Activated naive CD8-positive, alpha-beta T cell treated with anti-CD3 and anti-CD28 coated beads for 36 hours (primary cell): ENCODE measurements at regions not wholly inside any gene's neighbourhood (a gene's known extent, or its start where the extent isn't known, plus 50 kb on each side); places are given as distances from the start of the nearest gene placed in this dataset.
"Not testable (repeated sequence)": the region's sequence is repeated elsewhere in the genome, so short reads cannot be mapped to it uniquely, and the experiment has no call there.

ENCODE experiments used
- DNase-seq: peaks from one replicate; pipeline ENCODE4 v3.0.0; 2021
- H3K27ac Mint-ChIP-seq: one replicate; pipeline ENCODE4 v1.8.0; 2022; ENCODE audit warnings: mild to moderate bottlenecking, moderate library complexity, mixed read lengths
- H3K27me3 Mint-ChIP-seq: one replicate; pipeline ENCODE4 v1.8.0; 2022; ENCODE audit warnings: mild to moderate bottlenecking, mixed read lengths
- H3K36me3 Mint-ChIP-seq: one replicate; pipeline ENCODE4 v1.8.0; 2021; ENCODE audit warnings: mild to moderate bottlenecking, mixed read lengths
- H3K4me1 Mint-ChIP-seq: one replicate; pipeline ENCODE4 v1.8.0; 2021; ENCODE audit warnings: mixed read lengths
- H3K4me3 Mint-ChIP-seq: one replicate; pipeline ENCODE4 v1.8.0; 2022; ENCODE audit warnings: mild to moderate bottlenecking, moderate library complexity, mixed read lengths
- H3K9me3 Mint-ChIP-seq: one replicate; pipeline ENCODE4 v1.8.0; 2022; ENCODE audit warnings: mixed read lengths

DNA sequence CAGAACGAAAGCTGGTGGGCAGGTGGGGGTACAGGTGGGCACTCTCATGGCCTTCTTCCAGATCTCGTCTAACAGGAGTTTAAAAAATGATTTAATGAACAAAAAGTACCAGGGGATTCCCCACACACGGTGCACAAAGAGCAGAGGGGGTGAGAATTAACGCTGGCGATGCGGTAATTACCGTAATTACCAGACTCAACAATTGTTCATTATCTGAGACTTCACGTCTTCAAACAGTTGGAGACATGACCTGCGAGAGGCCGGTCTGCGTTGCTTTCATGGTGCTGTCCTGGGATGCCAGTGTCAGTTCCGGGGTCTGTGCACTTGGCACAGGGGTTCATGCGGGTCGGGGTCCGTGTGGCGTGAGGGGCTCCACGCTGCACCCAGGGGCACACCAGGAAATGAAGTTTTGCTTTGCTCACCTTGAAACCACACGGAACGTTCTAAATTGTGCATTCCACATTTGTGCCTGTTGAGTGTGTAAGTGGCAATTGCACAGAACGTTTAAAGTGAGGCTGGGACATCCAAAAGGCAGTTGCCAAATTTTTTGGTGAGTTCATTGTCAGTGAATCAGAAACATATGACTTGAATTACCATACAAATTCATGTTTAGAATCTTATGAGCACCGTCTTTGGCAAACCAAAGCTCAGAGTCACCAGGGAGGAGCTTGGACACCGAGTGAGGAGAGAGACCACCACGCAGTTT is 256.4 kb upstream of the IRX1 start:
- Mint-ChIP-seq H3K4me3 (no peak overlapping the region), H3K27me3 (no peaks in the 10 kb centered on the region), H3K36me3 (no peaks in the 10 kb centered on the region), H3K4me1 (no peaks in the 10 kb centered on the region), H3K9me3 (no peaks in the 10 kb centered on the region), H3K27ac (no peak overlapping the region)
- no peak for DNase-seq

DNA sequence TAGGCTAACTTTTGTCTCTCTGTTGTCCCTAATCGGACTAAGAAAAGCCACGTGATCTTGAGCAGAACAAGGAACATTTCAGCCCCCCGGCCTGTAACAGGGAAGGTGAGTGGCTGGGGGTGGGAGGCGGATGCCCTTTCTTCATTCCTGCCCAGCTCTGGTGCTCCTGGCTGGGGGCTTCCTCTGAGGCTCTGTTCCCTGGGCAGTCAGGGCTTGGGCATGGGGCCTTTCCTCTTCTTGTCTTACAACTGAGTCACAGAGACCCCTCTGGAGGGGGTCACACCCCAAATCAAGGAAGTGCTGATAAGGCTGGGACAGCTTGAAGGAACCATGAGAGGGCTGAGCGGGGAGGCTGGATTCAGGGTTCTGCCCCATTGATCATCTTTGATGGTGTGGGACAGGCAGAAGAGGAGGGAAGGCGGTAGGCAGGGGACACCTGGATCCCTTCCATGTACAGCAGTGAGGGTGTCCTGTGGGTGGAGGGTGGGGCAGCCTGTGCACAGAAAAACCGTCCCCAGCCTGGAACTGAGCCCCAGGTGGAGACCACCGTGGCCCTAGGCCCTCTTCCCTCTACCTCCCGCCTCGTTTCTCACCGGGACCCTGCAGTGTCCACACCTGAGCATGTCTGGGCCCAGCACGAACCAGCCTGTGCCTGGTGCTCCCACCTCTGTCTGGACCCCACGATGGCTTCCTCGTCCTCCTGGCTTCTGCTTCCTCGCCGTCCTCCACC is 257.7 kb upstream of the IRX1 start:
- Mint-ChIP-seq H3K4me1 (no peaks in the 10 kb centered on the region), H3K27ac (no peak overlapping the region), H3K27me3 (no peaks in the 10 kb centered on the region), H3K9me3 (no peaks in the 10 kb centered on the region), H3K4me3 (no peak overlapping the region), H3K36me3 (no peaks in the 10 kb centered on the region)
- DNase-seq, result no peak

DNA sequence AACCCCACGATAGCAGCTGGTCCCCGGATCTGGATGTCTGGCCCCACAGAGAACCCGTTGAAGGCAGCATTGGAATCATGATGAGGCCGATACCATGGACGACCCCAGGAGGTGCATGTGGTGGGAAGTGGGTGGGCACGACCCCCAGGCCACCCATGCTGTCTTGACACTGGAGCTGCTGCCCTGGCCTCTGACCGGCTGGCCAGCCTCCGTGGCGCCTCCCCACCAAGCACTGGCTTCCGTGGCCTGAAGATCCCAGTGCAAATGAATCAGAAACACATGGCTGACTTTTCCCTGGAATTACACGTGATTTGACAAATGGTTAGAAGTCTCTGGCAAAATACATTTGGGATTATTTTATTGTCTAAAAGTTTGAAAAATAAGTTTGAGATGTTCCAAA is 259.0 kb upstream of the IRX1 start:
- no peak overlapping the region for H3K4me3 Mint-ChIP-seq
- no peak overlapping the region for H3K27ac Mint-ChIP-seq
- no peaks in the 10 kb centered on the region for H3K4me1 Mint-ChIP-seq
- no peaks in the 10 kb centered on the region for H3K9me3 Mint-ChIP-seq
- H3K27me3 Mint-ChIP-seq, result no peaks in the 10 kb centered on the region
- H3K36me3 Mint-ChIP-seq, result no peaks in the 10 kb centered on the region
- DNase-seq, result no peak

DNA sequence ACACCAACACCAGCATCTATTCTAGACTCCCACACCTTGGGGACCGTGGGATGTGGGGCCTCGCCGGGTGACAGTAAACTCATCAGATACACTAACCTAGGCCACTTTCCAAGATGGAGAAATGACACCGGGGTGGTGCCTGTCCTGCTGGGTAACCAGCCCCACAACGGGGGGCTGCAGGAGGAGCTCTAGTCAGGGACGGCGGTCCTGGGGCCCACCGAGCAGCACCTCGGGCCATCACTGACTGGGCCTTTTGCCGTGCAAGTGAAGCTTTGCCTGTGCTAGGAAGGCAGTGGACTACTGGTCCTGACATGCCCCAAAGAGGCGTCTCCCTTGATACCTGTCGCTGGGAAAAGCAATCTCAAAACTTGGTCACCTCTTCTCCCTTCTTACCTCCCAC is 260.3 kb upstream of the IRX1 start:
- no peak overlapping the region for H3K27ac Mint-ChIP-seq
- H3K27me3 Mint-ChIP-seq, result no peaks in the 10 kb centered on the region
- H3K36me3 Mint-ChIP-seq, result no peaks in the 10 kb centered on the region
- DNase-seq, result no peak
- no peaks in the 10 kb centered on the region for H3K9me3 Mint-ChIP-seq
- no peak overlapping the region for H3K4me3 Mint-ChIP-seq
- no peaks in the 10 kb centered on the region for H3K4me1 Mint-ChIP-seq

DNA sequence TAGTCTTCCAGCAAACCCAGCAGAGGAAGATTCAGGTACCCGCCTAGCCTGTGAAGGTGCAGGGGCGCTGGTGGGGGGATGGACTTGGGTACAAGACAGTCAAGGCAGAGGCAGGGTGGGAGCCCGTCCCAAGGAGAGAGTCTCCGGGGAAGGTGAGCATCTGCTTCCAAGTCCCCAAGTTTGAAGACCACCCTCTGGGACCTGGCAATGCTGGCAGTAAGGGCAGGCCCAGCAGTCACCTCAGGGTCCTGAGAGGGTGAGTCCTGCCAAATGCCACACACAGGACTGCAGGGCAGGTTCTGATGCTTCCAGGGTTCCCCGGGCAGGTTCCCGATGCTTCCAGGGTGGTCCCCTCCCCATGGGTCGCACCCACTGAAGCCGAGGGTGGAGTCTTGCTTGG is 261.8 kb upstream of the IRX1 start:
- no peak overlapping the region for H3K4me3 Mint-ChIP-seq
- H3K27me3 Mint-ChIP-seq, result no peaks in the 10 kb centered on the region
- H3K4me1 Mint-ChIP-seq, result no peaks in the 10 kb centered on the region
- DNase-seq, result no peak
- H3K9me3 Mint-ChIP-seq, result no peaks in the 10 kb centered on the region
- no peak overlapping the region for H3K27ac Mint-ChIP-seq
- no peaks in the 10 kb centered on the region for H3K36me3 Mint-ChIP-seq

DNA sequence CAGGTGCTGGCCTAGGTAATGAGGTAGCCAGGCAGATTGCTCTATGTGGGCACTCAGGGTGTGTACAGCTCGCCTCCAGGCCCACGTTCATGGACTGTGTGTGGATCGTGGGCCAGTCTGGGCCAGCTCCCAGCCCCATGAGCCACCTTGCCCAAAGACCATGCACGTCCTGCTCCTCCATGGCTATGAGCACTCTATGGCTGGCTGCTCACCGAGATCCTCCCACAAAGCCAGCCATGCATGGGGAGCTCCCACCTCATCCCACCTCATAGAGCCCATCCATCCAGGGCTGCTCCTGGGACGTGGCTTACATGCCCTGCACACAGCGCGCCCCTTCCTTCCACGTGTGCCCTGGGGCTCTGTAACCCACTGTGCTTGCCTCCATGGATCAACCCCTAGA is 262.5 kb upstream of the IRX1 start:
- DNase-seq, result no peak
- H3K4me3 Mint-ChIP-seq, result no peak overlapping the region
- no peaks in the 10 kb centered on the region for H3K27me3 Mint-ChIP-seq
- H3K36me3 Mint-ChIP-seq, result no peaks in the 10 kb centered on the region
- no peaks in the 10 kb centered on the region for H3K9me3 Mint-ChIP-seq
- H3K27ac Mint-ChIP-seq, result no peak overlapping the region
- H3K4me1 Mint-ChIP-seq, result no peaks in the 10 kb centered on the region

DNA sequence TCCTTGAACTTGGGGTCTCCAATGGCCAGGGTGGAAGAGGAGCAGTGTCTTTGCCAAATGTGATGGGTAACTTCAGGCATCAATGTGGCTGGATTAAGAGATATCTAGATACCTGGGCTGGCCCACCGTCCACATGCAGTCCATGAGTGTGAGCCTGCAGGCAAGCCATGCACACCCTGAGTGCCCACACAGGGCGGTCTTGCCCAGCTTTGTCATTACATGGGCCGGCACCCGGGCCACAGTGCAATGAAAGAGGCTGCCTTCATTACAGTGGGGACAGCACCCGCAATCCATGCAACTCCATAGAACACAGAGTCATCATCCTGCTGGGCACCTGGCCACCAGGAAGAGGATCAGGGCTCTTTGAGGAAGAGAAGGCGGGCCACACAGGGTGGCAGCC is 263.8 kb upstream of the IRX1 start:
- Mint-ChIP-seq H3K27me3 (no peaks in the 10 kb centered on the region), H3K4me3 (no peak overlapping the region), H3K4me1 (no peaks in the 10 kb centered on the region), H3K27ac (no peak overlapping the region), H3K36me3 (no peaks in the 10 kb centered on the region), H3K9me3 (no peaks in the 10 kb centered on the region)
- DNase-seq, result no peak

DNA sequence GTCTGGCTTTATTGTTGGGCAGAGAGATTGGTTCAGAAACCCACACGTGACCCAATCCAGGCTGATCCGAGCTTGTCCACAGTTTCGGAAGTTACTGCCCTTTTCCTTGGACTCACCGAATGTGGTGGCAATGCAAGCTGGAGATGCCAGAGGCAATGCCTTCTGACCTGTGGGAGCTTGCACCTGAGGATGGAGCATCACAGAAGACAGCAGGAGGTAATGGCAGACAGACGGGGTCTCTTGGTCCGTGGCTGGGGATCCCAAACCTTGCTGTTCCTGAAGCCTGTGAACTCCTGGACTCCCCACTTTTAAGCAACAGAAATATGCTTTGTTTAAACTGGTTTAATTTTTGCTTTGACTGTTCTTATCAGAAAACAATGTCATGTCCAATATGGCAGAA is 265.2 kb upstream of the IRX1 start:
- Mint-ChIP-seq H3K4me3 (no peak overlapping the region), H3K36me3 (no peaks in the 10 kb centered on the region), H3K4me1 (no peaks in the 10 kb centered on the region), H3K27ac (no peak overlapping the region), H3K27me3 (no peaks in the 10 kb centered on the region), H3K9me3 (no peaks in the 10 kb centered on the region)
- DNase-seq, result no peak

DNA sequence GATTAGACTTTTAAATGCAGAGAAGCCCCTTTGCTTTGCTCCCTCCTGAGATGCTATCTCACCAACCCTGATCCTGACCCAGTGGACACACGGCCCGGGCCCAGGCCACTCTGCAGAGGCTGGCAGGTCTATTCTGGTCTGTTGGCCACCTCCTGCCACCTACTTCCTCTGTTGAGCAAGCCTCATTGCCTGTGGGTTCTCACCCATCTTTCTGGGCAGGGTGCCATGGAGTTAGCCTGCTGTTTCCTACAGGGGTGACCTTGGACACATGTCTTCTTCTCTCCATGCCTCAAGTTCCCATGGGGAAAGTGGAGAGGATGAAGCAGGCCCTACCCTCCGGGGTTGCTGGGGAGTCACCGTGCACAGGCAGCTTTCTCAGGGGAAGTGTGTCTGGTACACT is 266.2 kb upstream of the IRX1 start:
- Mint-ChIP-seq H3K27ac (no peak overlapping the region), H3K4me1 (no peaks in the 10 kb centered on the region), H3K4me3 (no peak overlapping the region), H3K27me3 (no peaks in the 10 kb centered on the region), H3K9me3 (peaks cover 2% of the 10 kb centered on the region), H3K36me3 (no peaks in the 10 kb centered on the region)
- no peak for DNase-seq

DNA sequence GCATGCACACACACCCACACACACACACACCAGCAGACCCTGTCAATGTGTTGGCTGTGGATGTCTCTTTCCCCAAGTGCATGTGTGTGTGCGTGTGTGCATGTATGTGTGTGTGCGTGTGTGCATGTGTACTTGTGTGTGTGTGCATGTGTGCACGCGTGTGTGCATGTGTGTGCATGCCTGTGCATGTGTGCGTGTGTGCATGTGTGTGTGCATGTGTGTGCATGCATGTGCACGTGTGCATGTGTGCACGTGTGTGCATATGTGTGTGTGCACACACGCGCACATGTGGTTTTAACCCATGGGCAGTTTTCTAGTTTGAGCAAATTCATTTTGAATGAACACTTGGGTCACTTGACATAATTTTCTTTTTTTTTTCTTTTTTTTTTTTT is 268.8 kb upstream of the IRX1 start:
- no peak overlapping the region for H3K4me3 Mint-ChIP-seq
- no peaks in the 10 kb centered on the region for H3K27me3 Mint-ChIP-seq
- DNase-seq, result no peak
- H3K27ac Mint-ChIP-seq, result no peak overlapping the region
- H3K36me3 Mint-ChIP-seq, result no peaks in the 10 kb centered on the region
- H3K4me1 Mint-ChIP-seq, result no peaks in the 10 kb centered on the region
- peaks cover 2% of the 10 kb centered on the region for H3K9me3 Mint-ChIP-seq

DNA sequence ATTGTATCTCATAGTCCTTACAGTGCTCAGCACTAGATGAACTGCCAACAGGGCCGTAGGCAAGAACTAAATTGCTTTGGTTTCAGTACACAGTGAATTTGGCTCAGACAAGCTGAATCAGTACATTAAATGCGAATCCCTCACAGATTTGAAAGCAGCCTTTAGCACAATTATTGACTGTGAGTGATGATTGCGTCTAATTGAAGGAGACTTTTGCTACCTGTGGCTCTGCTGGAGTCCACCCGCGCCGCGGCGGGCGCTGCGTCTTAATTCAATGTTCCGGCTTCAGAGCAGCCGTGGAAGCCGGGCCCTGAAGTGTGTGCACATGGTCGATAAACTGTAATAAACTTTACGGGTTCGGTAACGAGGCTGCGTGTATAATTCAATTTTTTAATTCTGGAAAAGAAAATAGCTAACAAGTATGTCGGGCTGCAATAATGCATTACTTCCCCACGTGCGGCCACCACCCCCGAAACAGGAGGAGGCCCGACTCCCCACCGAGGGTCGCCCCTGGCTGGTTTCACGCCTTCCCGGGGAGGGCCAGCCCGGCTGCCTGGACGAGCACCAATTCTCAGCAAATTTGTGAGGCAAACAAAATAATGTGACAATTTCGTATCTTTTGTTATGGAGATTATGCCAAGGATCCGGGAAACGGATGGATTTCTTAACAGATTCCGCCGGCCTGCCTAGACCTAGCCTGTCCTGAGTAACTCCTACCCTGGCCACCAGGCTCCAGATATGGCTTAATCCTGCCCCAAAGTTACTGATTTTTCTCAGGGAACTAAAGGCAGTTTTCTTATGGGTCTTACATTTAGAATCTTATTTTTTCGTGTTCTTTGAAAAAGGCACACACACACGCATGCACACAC is 269.4 kb upstream of the IRX1 start:
- H3K4me3 Mint-ChIP-seq, result no peak overlapping the region
- no peaks in the 10 kb centered on the region for H3K4me1 Mint-ChIP-seq
- no peaks in the 10 kb centered on the region for H3K36me3 Mint-ChIP-seq
- no peak for DNase-seq
- H3K9me3 Mint-ChIP-seq, result peaks cover 2% of the 10 kb centered on the region
- no peaks in the 10 kb centered on the region for H3K27me3 Mint-ChIP-seq
- H3K27ac Mint-ChIP-seq, result no peak overlapping the region

DNA sequence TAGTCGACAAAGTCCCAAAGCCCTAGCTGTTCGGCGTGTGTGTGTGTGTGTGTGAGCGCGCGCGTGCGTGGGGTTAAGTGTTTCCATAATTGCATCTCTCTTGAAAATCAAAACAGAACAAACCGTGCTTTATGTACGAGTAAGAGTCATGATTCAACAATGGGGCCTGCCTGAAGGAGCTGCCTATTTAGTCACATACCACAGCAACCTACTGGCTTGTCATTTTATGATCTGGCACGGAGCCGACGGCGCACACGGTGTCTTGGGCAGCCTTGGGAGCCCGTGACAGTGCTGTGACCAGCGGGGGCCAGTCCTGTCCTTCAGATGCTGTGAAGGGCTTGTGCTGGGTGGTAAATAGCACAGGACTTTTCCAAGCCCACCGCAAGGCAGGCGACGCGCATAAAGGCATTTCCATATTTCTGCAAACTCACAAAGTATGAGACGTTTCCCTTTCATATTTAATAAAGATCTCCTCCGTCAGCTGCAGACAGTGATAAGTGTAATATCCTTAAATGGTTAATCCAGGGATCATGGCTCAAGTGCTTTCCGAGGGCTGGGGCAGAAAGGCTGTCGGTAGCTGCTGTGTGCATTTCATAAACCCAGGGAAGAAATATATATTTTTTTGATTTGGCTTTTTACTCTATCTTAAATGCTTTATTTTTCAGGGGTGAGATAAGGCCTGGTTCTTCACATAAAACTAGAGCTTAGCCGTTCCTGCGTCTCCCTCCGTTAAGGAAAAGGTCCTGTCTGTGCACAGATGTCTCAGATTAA is 270.2 kb upstream of the IRX1 start:
- no peaks in the 10 kb centered on the region for H3K36me3 Mint-ChIP-seq
- H3K27me3 Mint-ChIP-seq, result no peaks in the 10 kb centered on the region
- H3K27ac Mint-ChIP-seq, result no peak overlapping the region
- no peak overlapping the region for H3K4me3 Mint-ChIP-seq
- H3K9me3 Mint-ChIP-seq, result peaks cover 2% of the 10 kb centered on the region
- no peak for DNase-seq
- no peaks in the 10 kb centered on the region for H3K4me1 Mint-ChIP-seq

DNA sequence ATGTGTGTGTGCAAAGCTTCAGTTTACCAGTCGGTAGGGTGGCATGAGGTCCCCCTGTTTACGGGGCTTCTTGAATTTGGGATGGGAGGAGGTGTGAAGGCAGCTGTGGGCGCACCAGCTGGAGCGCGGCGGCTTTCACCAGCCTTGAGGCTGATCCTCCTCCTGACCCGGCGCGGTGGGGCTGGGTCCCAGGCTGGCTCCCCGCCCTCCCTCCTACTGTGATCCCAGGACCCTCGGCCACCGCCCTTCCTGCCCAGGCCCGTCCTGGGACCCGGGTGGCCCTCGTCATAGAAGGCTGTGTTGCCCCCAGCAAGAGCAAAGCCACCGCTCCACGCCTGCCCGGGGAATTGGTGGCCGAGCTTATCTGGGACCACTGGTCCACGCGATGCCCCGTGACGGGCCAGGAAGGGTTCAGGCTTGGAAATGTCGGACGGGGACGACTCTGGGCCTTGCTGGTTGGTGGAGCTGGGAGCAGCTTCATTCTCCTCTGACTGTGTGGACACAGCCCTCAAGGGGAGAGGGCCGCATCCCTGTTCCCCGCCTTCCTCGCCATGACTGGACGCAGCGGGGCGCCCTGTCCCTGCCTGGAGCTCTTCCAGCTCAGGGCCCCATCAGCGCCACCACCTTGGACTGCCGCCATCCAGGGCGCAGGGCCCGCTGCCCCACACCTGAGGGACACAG is 271.1 kb upstream of the IRX1 start:
- Mint-ChIP-seq H3K36me3 (no peaks in the 10 kb centered on the region), H3K27me3 (no peaks in the 10 kb centered on the region), H3K9me3 (peaks cover 2% of the 10 kb centered on the region), H3K4me3 (no peak overlapping the region), H3K27ac (no peak overlapping the region), H3K4me1 (no peaks in the 10 kb centered on the region)
- no peak for DNase-seq

DNA sequence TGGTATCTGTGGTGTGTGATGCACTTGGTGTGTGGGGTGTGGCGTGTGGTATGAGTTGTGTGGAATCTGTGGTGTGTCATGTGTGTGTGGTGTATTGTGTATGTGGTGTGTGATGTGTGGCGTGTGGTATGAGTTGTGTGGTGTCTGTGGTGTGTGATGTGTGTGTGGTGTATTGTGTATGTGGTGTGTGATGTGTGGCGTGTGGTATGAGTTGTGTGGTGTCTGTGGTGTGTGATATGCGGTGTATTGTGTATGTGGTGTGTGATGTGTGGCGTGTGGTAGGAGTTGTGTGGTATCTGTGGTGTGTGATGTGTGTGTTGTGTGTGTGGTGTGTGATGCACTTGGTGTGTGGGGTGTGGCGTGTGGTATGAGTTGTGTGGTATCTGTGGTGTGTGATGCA is 271.7 kb upstream of the IRX1 start:
- not testable (repeated sequence) for DNase-seq, H3K4me3 Mint-ChIP-seq, H3K27me3 Mint-ChIP-seq, H3K9me3 Mint-ChIP-seq, H3K4me1 Mint-ChIP-seq, H3K36me3 Mint-ChIP-seq, H3K27ac Mint-ChIP-seq
